GM18951 (cell line): ENCODE measurements at regions not wholly inside any gene's neighbourhood (a gene's known extent, or its start where the extent isn't known, plus 50 kb on each side); places are given as distances from the start of the nearest gene placed in this dataset.

Source experiments
- POLR2A ChIP-seq: IDR thresholded peaks from 4 replicates; pipeline ENCODE4 v1.6.1; 2011; ENCODE audit warnings: mild to moderate bottlenecking; ENCODE audit not compliant: insufficient read length, insufficient read depth; ENCODE audit errors: extremely low read depth
- in situ Hi-C: fragments of 300-500 bp; cut with MboI; formaldehyde crosslinking; loops from one replicate; pipeline ENCODE4 v1.12.0; 2022; ENCODE audit warnings: low sequenced_read_pairs, mixed read lengths, inconsistent platforms; ENCODE audit not compliant: unreplicated experiment

DNA sequence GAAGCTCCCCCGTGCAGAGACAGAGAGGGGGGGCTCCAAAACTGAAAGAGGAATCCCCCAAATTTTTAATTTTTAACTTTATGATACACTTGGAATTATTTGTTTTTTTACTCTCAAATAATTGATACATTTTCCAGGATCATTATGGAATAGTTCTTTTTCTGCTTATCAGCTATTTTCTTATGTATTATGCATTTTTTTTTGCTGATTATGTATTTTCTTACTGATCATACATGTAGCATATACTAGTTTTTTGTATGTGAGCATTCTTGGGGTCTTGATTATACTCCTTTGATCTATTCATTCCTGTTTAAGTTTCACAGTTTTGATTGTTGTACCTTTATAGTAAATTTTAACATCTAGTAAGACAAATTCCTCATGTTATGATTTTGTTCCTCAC, 55.5 kb upstream of the LDHB start:
- in situ Hi-C loops = loop anchor here (25.0 kb wide), 1 partner anchor 299 kb away; no protein-coding TSS in a partner anchor
- TF ChIP-seq POLR2A = no peak

DNA sequence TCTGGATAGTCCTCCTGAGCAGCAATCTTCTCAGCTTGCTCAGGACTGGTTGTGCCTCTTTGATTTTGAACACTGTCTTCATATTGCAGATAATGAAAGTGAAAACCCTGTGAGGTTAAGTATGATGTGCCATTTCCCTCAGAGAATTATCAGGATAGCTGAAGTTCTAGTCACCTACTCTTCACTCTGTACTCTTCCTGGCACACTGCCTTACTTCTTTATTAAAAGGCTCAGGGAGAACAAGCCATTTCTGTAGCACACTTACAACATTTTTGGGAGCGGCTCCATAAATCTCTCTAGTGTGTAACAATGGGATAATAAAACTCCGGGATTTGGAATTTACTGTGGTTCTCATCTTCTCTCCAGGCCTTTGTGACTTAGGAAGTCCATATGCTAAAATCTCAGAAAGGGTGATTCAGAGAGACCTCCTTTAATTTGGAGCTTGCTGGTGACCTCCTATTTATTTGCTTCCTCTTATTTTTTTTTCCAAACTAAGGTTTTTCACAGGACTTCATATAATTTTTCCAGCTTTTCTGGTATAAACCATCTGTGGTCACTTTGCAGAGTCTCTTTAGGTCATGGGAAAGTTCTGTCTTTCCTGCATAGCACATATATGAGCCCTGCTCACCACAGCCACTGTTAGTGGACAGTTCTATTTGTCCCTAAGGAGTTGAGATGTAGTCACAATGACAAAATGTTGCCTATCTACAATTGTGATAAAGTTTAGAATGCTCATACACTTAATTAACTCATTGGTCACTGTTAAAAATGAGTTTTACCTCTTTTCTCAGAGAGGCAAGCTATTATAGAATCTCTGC, 53.5 kb upstream of the LDHB start:
- no peak for TF ChIP-seq POLR2A
- in situ Hi-C loops = loop anchor here (25.0 kb wide), 1 partner anchor 301 kb away; no protein-coding TSS in a partner anchor
